ENCODE measurements at regions not wholly inside any gene's neighbourhood (a gene's known extent, or its start where the extent isn't known, plus 50 kb on each side); places are given as distances from the start of the nearest gene placed in this dataset.

DNA sequence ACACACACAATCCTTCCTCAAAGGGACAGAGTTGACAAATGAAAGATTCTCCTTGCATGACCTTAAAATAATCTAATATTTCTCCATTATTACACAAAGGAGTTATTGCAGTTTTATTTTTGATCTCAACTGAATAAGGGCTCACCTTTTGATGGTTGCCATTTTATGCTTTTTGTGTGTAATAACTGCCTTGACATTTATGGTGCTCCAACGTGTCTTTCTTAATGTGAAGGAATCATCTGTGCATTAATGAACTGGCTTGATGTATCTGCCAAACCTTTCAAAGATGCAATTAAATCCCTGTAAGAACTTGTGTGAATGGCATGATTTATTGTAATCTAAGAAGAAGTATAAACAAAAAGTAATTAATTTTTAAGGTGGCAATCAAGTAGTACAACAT, 1519.8 kb upstream of the CDH9 start:
- TF ChIP-seq, protein P1, sequence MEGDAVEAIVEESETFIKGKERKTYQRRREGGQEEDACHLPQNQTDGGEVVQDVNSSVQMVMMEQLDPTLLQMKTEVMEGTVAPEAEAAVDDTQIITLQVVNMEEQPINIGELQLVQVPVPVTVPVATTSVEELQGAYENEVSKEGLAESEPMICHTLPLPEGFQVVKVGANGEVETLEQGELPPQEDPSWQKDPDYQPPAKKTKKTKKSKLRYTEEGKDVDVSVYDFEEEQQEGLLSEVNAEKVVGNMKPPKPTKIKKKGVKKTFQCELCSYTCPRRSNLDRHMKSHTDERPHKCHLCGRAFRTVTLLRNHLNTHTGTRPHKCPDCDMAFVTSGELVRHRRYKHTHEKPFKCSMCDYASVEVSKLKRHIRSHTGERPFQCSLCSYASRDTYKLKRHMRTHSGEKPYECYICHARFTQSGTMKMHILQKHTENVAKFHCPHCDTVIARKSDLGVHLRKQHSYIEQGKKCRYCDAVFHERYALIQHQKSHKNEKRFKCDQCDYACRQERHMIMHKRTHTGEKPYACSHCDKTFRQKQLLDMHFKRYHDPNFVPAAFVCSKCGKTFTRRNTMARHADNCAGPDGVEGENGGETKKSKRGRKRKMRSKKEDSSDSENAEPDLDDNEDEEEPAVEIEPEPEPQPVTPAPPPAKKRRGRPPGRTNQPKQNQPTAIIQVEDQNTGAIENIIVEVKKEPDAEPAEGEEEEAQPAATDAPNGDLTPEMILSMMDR (IDR thresholded peaks at IDR 0.05): no peak
- no peak for TF ChIP-seq ZFX (IDR thresholded peaks at IDR 0.05; ENCODE audit: borderline replicate concordance)
